Nephron (organoid): ENCODE measurements at regions not wholly inside any gene's neighbourhood (a gene's known extent, or its start where the extent isn't known, plus 50 kb on each side); places are given as distances from the start of the nearest gene placed in this dataset.
A peak's percentile ranks its signal among the peaks of the same experiment; 100 is the strongest.

Experiments
- H3K27ac Mint-ChIP-seq, 3 experiments: 2 replicates each; pipeline ENCODE4 v1.8.0; 2020; ENCODE audit warnings: mixed read lengths in 3 of 3, mild to moderate bottlenecking in 2 of 3, moderate library complexity in 1 of 3
- H3K27me3 Mint-ChIP-seq: 2 replicates; pipeline ENCODE4 v1.8.0; 2021; ENCODE audit warnings: low read depth, mild to moderate bottlenecking, moderate library complexity, mixed read lengths
- H3K36me3 Mint-ChIP-seq: 2 replicates; pipeline ENCODE4 v1.8.0; 2020; ENCODE audit warnings: low read depth, mixed read lengths
- H3K4me1 Mint-ChIP-seq: 2 replicates; pipeline ENCODE4 v1.8.0; 2020; ENCODE audit warnings: mixed read lengths
- H3K4me3 Mint-ChIP-seq, 3 experiments: 2 replicates each; pipeline ENCODE4 v1.8.0; 2020; ENCODE audit warnings: mild to moderate bottlenecking in 3 of 3, mixed read lengths in 3 of 3, moderate library complexity in 2 of 3
- H3K9me3 Mint-ChIP-seq: 2 replicates; pipeline ENCODE4 v1.8.0; 2020; ENCODE audit warnings: mixed read lengths
- CTCF ChIP-seq, 3 experiments: fragments of 200-600 bp; sonication (generic); IDR thresholded peaks; one replicate each; pipeline ENCODE4 v1.5.0; 2021; ENCODE audit warnings: antibody characterized with exemption in 3 of 3; ENCODE audit not compliant: unreplicated experiment in 3 of 3

- Mint-ChIP-seq H3K27me3 (peaks cover 3% of the 10 kb centered on the region), H3K9me3 (no peaks in the 10 kb centered on the region), H3K4me3 (no peak overlapping the region), H3K27ac (no peak overlapping the region), H3K4me1 (peaks cover 25% of the 10 kb centered on the region), H3K36me3 (no peaks in the 10 kb centered on the region)
- no peak for TF ChIP-seq CTCF (IDR thresholded peaks at IDR 0.05; ENCODE audit: unreplicated experiment in 3 of 3)
These were observed 68.6 kb upstream of the PELI1 start for GRCh38 chr2:64212801-64213321.

- TF ChIP-seq CTCF (IDR thresholded peaks at IDR 0.05; ENCODE audit: unreplicated experiment in 3 of 3) = no peak
- Mint-ChIP-seq H3K9me3 (no peaks in the 10 kb centered on the region), H3K27me3 (peaks cover 3% of the 10 kb centered on the region), H3K4me1 (peaks cover 25% of the 10 kb centered on the region), H3K36me3 (no peaks in the 10 kb centered on the region), H3K4me3 (no peak overlapping the region), H3K27ac (peak overlapping the region in 1 of 3 experiments; percentile 10)
These were observed 69.5 kb upstream of the PELI1 start for GRCh38 chr2:64213532-64214275.

- peaks cover 3% of the 10 kb centered on the region for H3K27me3 Mint-ChIP-seq
- H3K36me3 Mint-ChIP-seq = no peaks in the 10 kb centered on the region
- no peak for TF ChIP-seq CTCF (IDR thresholded peaks at IDR 0.05; ENCODE audit: unreplicated experiment in 3 of 3)
- H3K4me3 Mint-ChIP-seq = no peak overlapping the region
- H3K27ac Mint-ChIP-seq = peak overlapping the region; percentile 18 to 72 (median 69)
- H3K4me1 Mint-ChIP-seq = peaks cover 28% of the 10 kb centered on the region
- H3K9me3 Mint-ChIP-seq = no peaks in the 10 kb centered on the region
These were observed 70.3 kb upstream of the PELI1 start for GRCh38 chr2:64214281-64215115.

- Mint-ChIP-seq H3K4me3 (no peak overlapping the region), H3K4me1 (peaks cover 42% of the 10 kb centered on the region), H3K27me3 (peaks cover 3% of the 10 kb centered on the region), H3K27ac (no peak overlapping the region), H3K36me3 (no peaks in the 10 kb centered on the region), H3K9me3 (no peaks in the 10 kb centered on the region)
- TF ChIP-seq CTCF (IDR thresholded peaks at IDR 0.05; ENCODE audit: unreplicated experiment in 3 of 3) = no peak
These were observed 73.1 kb upstream of the PELI1 start for GRCh38 chr2:64217198-64217869.

GRCh38 chr2:64218137-64218802 lies 74.0 kb upstream of the PELI1 start:
- H3K27me3 Mint-ChIP-seq = peaks cover 3% of the 10 kb centered on the region
- no peaks in the 10 kb centered on the region for H3K36me3 Mint-ChIP-seq
- H3K4me1 Mint-ChIP-seq = peaks cover 52% of the 10 kb centered on the region
- no peak overlapping the region for H3K4me3 Mint-ChIP-seq
- no peaks in the 10 kb centered on the region for H3K9me3 Mint-ChIP-seq
- no peak overlapping the region for H3K27ac Mint-ChIP-seq
- TF ChIP-seq CTCF (IDR thresholded peaks at IDR 0.05; ENCODE audit: unreplicated experiment in 3 of 3) = no peak
